A549 (cell line): ENCODE measurements at regions not wholly inside any gene's neighbourhood (a gene's known extent, or its start where the extent isn't known, plus 50 kb on each side); places are given as distances from the start of the nearest gene placed in this dataset.

Experiments used
- ATAC-seq, 2 experiments: fragments of 200-7000 bp in 1 of 2; fragments of >200 bp in 1 of 2; cut with Nextera tagmentation in 1 of 2; cut with Tn5 transposase in 1 of 2; 3 replicates each; pipeline versions ENCODE4 v1.8.0 to v1.9.1; 2018 to 2020; ENCODE audit warnings: mild to moderate bottlenecking in 1 of 2, moderate library complexity in 1 of 2
- CTCF ChIA-PET: fragments of 300-600 bp; sonication (Branson Sonifier 250); formaldehyde crosslinking; extraction: SDS; loops from one replicate; lab custom pipeline; 2021; ENCODE audit warnings: antibody characterized with exemption, inconsistent platforms; lab: Yijun Ruan, JAX
- POLR2A ChIA-PET: fragments of 350-600 bp; formaldehyde crosslinking; extraction: SDS; loops from one replicate; lab custom pipeline; 2021; ENCODE audit warnings: antibody characterized with exemption, inconsistent platforms; lab: Yijun Ruan, JAX
- DNase-seq, 2 experiments: peaks; one replicate each; pipeline versions ENCODE4 v3.0.0 to v3.0.0-alpha.2; 2011 to 2016; ENCODE audit warnings: low read depth in 1 of 2, low spot score in 1 of 2
- FAIRE-seq: peaks from 2 replicates; lab custom pipeline; 2011; peaks lifted over from hg19 to GRCh38; lab: Jason Lieb, UNC
- H3K27ac ChIP-seq, 2 experiments: fragments of >200 bp; sonication (Bioruptor Twin); formaldehyde crosslinking; 3 replicates each; pipeline ENCODE4 v1.5.1; 2016 to 2017
- H3K4me1 ChIP-seq: fragments of >200 bp; sonication (Bioruptor Twin); formaldehyde crosslinking; 3 replicates; pipeline ENCODE4 v1.6.1; 2016
- H3K4me2 ChIP-seq: fragments of >200 bp; sonication (Bioruptor Twin); formaldehyde crosslinking; 3 replicates; pipeline ENCODE4 v1.6.1; 2016
- H3K4me3 ChIP-seq: fragments of >200 bp; sonication (Bioruptor Twin); formaldehyde crosslinking; 3 replicates; pipeline ENCODE4 v1.5.1; 2016
- H3K9me3 ChIP-seq: fragments of >200 bp; sonication (Bioruptor Twin); formaldehyde crosslinking; 3 replicates; pipeline ENCODE4 v1.6.1; 2016
- ATOH8 ChIP-seq: fragments of 250-450 bp; sonication (Bioruptor Pico); IDR thresholded peaks from 2 replicates; pipeline ENCODE4 v1.5.0; 2020; ENCODE audit warnings: low read depth, mild to moderate bottlenecking, moderate library complexity
- BCL3 ChIP-seq: fragments of >200 bp; sonication (Bioruptor Twin); formaldehyde crosslinking; IDR thresholded peaks from 3 replicates; pipeline ENCODE4 v1.6.1; 2016
- BHLHE40 ChIP-seq: IDR thresholded peaks from 2 replicates; pipeline ENCODE4 v1.6.1; 2012; ENCODE audit warnings: low read depth, low read length, inconsistent platforms
- CHD2 ChIP-seq: fragments of 150-350 bp; IDR thresholded peaks from 2 replicates; pipeline ENCODE4 v1.6.1; 2014; ENCODE audit warnings: low read length; ENCODE audit not compliant: partially characterized antibody
- CHD4 ChIP-seq: fragments of 200-600 bp; sonication (generic); IDR thresholded peaks from 2 replicates; pipeline ENCODE4 v1.6.1; 2016; ENCODE audit warnings: antibody characterized with exemption, mild to moderate bottlenecking, borderline replicate concordance
- CTCF ChIP-seq: fragments of >200 bp; sonication (Bioruptor Twin); formaldehyde crosslinking; IDR thresholded peaks from 3 replicates; pipeline ENCODE4 v1.5.1; 2016
- E2F6 ChIP-seq: IDR thresholded peaks from 2 replicates; pipeline ENCODE4 v1.6.1; 2012; ENCODE audit warnings: low read depth, borderline replicate concordance
- EHMT2 ChIP-seq: fragments of 200-600 bp; sonication (generic); IDR thresholded peaks from 2 replicates; pipeline ENCODE4 v1.6.1; 2016; ENCODE audit warnings: antibody characterized with exemption, low read depth, mild to moderate bottlenecking, moderate library complexity
- EP300 ChIP-seq, 2 experiments: fragments of >200 bp; sonication (Bioruptor Twin); formaldehyde crosslinking; IDR thresholded peaks; 2 replicates in 1 of 2; 3 replicates in 1 of 2; pipeline ENCODE4 v1.6.1; 2016 to 2017
- GATA3 ChIP-seq: IDR thresholded peaks from 2 replicates; pipeline ENCODE4 v1.6.1; 2012; ENCODE audit warnings: borderline replicate concordance
- HDAC2 ChIP-seq: fragments of 200-600 bp; sonication (generic); IDR thresholded peaks from 2 replicates; pipeline ENCODE4 v1.6.1; 2016
- HEYL ChIP-seq: fragments of 250-450 bp; sonication (Bioruptor Pico); IDR thresholded peaks from 2 replicates; pipeline ENCODE4 v1.8.0; 2021; ENCODE audit warnings: mild to moderate bottlenecking, moderate library complexity
- HOXA7 ChIP-seq: fragments of 250-450 bp; sonication (Bioruptor Pico); IDR thresholded peaks from 2 replicates; pipeline ENCODE4 v1.5.0; 2020; ENCODE audit warnings: mild to moderate bottlenecking, moderate library complexity
- HOXB13 ChIP-seq: fragments of 250-450 bp; sonication (Bioruptor Pico); IDR thresholded peaks from 2 replicates; pipeline ENCODE4 v1.5.0; 2020; ENCODE audit warnings: low read depth, mild to moderate bottlenecking, moderate library complexity
- MAZ ChIP-seq: fragments of 150-350 bp; IDR thresholded peaks from 2 replicates; pipeline ENCODE4 v1.6.1; 2014; ENCODE audit warnings: antibody characterized with exemption, low read depth, low read length, borderline replicate concordance
- MYC ChIP-seq: IDR thresholded peaks from 2 replicates; pipeline ENCODE4 v1.6.1; 2012; ENCODE audit warnings: mild to moderate bottlenecking, inconsistent platforms, low read length, improper control_type of control experiment, borderline replicate concordance
- NPAS2 ChIP-seq: fragments of 250-450 bp; sonication (Bioruptor Pico); IDR thresholded peaks from 2 replicates; pipeline ENCODE4 v1.8.0; 2022; ENCODE audit warnings: mild to moderate bottlenecking, moderate library complexity, borderline replicate concordance
- PBX3 ChIP-seq: IDR thresholded peaks from 2 replicates; pipeline ENCODE4 v1.6.1; 2012
- POLR2A ChIP-seq: IDR thresholded peaks from 2 replicates; pipeline ENCODE4 v1.6.1; 2012; ENCODE audit warnings: mild to moderate bottlenecking, low read length
- RCOR1 ChIP-seq: fragments of 150-350 bp; IDR thresholded peaks from 2 replicates; pipeline ENCODE4 v1.6.1; 2014; ENCODE audit warnings: antibody characterized with exemption, low read length, low read depth
- REST ChIP-seq: fragments of 200-600 bp; sonication (generic); IDR thresholded peaks from 2 replicates; pipeline ENCODE4 v1.6.1; 2016; ENCODE audit warnings: antibody characterized with exemption, mild to moderate bottlenecking, moderate library complexity
- SMC3 ChIP-seq: fragments of >200 bp; sonication (Bioruptor Twin); formaldehyde crosslinking; IDR thresholded peaks from 3 replicates; pipeline ENCODE4 v1.6.1; 2018; ENCODE audit warnings: inconsistent platforms
- SREBF2 ChIP-seq: fragments of 450-650 bp; IDR thresholded peaks from 2 replicates; pipeline ENCODE4 v1.6.1; 2014; ENCODE audit warnings: mild to moderate bottlenecking, moderate library complexity
- TFCP2L1 ChIP-seq: fragments of 250-450 bp; sonication (Bioruptor Pico); IDR thresholded peaks from 2 replicates; pipeline ENCODE4 v1.5.0; 2021; ENCODE audit warnings: mild to moderate bottlenecking
- TP53 ChIP-seq: fragments of 250-450 bp; sonication (Bioruptor Pico); IDR thresholded peaks from 2 replicates; pipeline ENCODE4 v1.5.0; 2021; ENCODE audit warnings: mild to moderate bottlenecking, moderate library complexity
- USF2 ChIP-seq: fragments of 450-650 bp; IDR thresholded peaks from 2 replicates; pipeline ENCODE4 v1.6.1; 2014; ENCODE audit warnings: antibody characterized with exemption
- WGBS: methylation state at CpG from one replicate; pipeline ENCODE4 v1.1.6; 2017; ENCODE audit errors: missing lambda C conversion rate; 5-methylcytosine and 5-hydroxymethylcytosine counted together

- H3K9me3 ChIP-seq, result no peaks in the 10 kb centered on the region
- no peak overlapping the region for H3K27ac ChIP-seq
- H3K4me3 ChIP-seq, result no peak overlapping the region
- no peak for ATAC-seq
- H3K4me1 ChIP-seq, result no peaks in the 10 kb centered on the region
- no peak overlapping the region for H3K4me2 ChIP-seq
- CTCF ChIA-PET, result no interaction called here
- 0% methylated on average over 2 of the region's 2 CpGs for WGBS
- no peak for DNase-seq
- POLR2A ChIA-PET, result no interaction called here
- FAIRE-seq, result no peak
- TF ChIP-seq MYC (no peak), EHMT2 (no peak), HOXA7 (no peak), HOXB13 (CRISPR knock-in tag) (no peak), RCOR1 (no peak), POLR2A (no peak), NPAS2 (no peak), SREBF2 (no peak), HEYL (no peak), GATA3 (no peak), CHD2 (no peak), HDAC2 (no peak), TP53 (CRISPR knock-in tag) (no peak), REST (no peak), CHD4 (no peak), USF2 (no peak), SMC3 (no peak)
Measured at GRCh38 chr10:128817636-128818035, 649.4 kb upstream of the MGMT start.

- H3K4me1 ChIP-seq, result no peaks in the 10 kb centered on the region
- H3K4me3 ChIP-seq, result no peak overlapping the region
- TF ChIP-seq POLR2A, result no peak
- FAIRE-seq (no peak), ATAC-seq (no peak), DNase-seq (no peak)
- no peak overlapping the region for H3K4me2 ChIP-seq
- POLR2A ChIA-PET, result no interaction called here
- H3K27ac ChIP-seq, result no peak overlapping the region
- 5% methylated on average over 7 of the region's 7 CpGs for WGBS
- H3K9me3 ChIP-seq, result no peaks in the 10 kb centered on the region
- CTCF ChIA-PET, result no interaction called here
Measured at GRCh38 chr10:128820663-128821062, 646.4 kb upstream of the MGMT start.

GRCh38 chr10:128823201-128823600, 643.8 kb upstream of the MGMT start:
- DNase-seq, result no peak
- CTCF ChIA-PET, result interaction anchor here (0.7 kb wide), 1 partner anchor 10 kb away, joined by 3 read pairs; no protein-coding TSS in a partner anchor
- 37% methylated on average over 14 of the region's 16 CpGs for WGBS
- ATAC-seq, result no peak
- POLR2A ChIA-PET, result no interaction called here
- Histone ChIP-seq H3K27ac (no peak overlapping the region), H3K4me1 (no peaks in the 10 kb centered on the region), H3K4me2 (no peak overlapping the region), H3K9me3 (no peaks in the 10 kb centered on the region), H3K4me3 (no peak overlapping the region)
- no peak for FAIRE-seq
- TF ChIP-seq BCL3 (no peak), BHLHE40 (no peak), POLR2A (no peak), E2F6 (no peak), MYC (no peak), PBX3 (no peak), TFCP2L1 (CRISPR knock-in tag) (no peak), ATOH8 (CRISPR knock-in tag) (no peak), HDAC2 (no peak), RCOR1 (no peak), MAZ (no peak), CTCF (no peak), HOXA7 (no peak), EP300 (IDR thresholded peaks at IDR 0.05) (no peak)
